ENCODE measurements at regions not wholly inside any gene's neighbourhood (a gene's known extent, or its start where the extent isn't known, plus 50 kb on each side); places are given as distances from the start of the nearest gene placed in this dataset.

- TF ChIP-seq POLR2AphosphoS5 (IDR thresholded peaks at IDR 0.05; ENCODE audit: low read depth, low read length), result no peak
- TF ChIP-seq POLR2A (IDR thresholded peaks at IDR 0.05; ENCODE audit: low read depth, low read length), result no peak
- no peak for TF ChIP-seq TAF1 (IDR thresholded peaks at IDR 0.05; ENCODE audit: low read depth, low read length)
- TF ChIP-seq SPI1 (IDR thresholded peaks at IDR 0.05; ENCODE audit: low read depth, low read length), result no peak
These were observed 98.8 kb downstream of the GCNT1 start for GRCh38 chr9:76557674-76558225.

Measured in GM12891 (cell line).